Ramos (cell line): ENCODE measurements at regions not wholly inside any gene's neighbourhood (a gene's known extent, or its start where the extent isn't known, plus 50 kb on each side); places are given as distances from the start of the nearest gene placed in this dataset.

Experiments used
- in situ Hi-C: fragments of 300-500 bp; cut with MboI; formaldehyde crosslinking; loops from one replicate; pipeline ENCODE4 v1.14.3; 2022; ENCODE audit warnings: low sequenced_read_pairs; ENCODE audit not compliant: unreplicated experiment

GRCh38 chr2:56133931-56134629, 49.7 kb upstream of the CCDC85A start:
- in situ Hi-C loops: no loop called here
